HUES48 (cell line): ENCODE measurements at regions not wholly inside any gene's neighbourhood (a gene's known extent, or its start where the extent isn't known, plus 50 kb on each side); places are given as distances from the start of the nearest gene placed in this dataset.

Source experiments
- H3K27ac ChIP-seq: one replicate; pipeline ENCODE4 v1.7.0; 2013; ENCODE audit warnings: low read depth, low read length, inconsistent platforms
- H3K27me3 ChIP-seq: 2 replicates; pipeline ENCODE4 v1.6.1; 2013; ENCODE audit warnings: mild to moderate bottlenecking, low read length; ENCODE audit not compliant: control insufficient read depth, insufficient read depth
- H3K36me3 ChIP-seq: 2 replicates; pipeline ENCODE4 v1.6.1; 2013; ENCODE audit warnings: low read length; ENCODE audit not compliant: control insufficient read depth, insufficient read depth
- H3K4me1 ChIP-seq: 2 replicates; pipeline ENCODE4 v1.6.1; 2013; ENCODE audit warnings: mild to moderate bottlenecking, low read length; ENCODE audit not compliant: control insufficient read depth, insufficient read depth
- H3K4me3 ChIP-seq: 2 replicates; pipeline ENCODE4 v1.5.1; 2013; ENCODE audit warnings: mild to moderate bottlenecking, low read depth, low read length
- H3K9ac ChIP-seq: 2 replicates; pipeline ENCODE4 v1.6.1; 2013; ENCODE audit warnings: mild to moderate bottlenecking, low read depth, low read length, moderate library complexity
- H3K9me3 ChIP-seq: 2 replicates; pipeline ENCODE4 v1.6.1; 2013; ENCODE audit warnings: low read length; ENCODE audit not compliant: control insufficient read depth, insufficient read depth

- Histone ChIP-seq H3K27me3 (no peaks in the 10 kb centered on the region), H3K4me3 (no peak overlapping the region), H3K9me3 (peaks cover 15% of the 10 kb centered on the region), H3K4me1 (no peaks in the 10 kb centered on the region), H3K27ac (no peak overlapping the region), H3K36me3 (no peaks in the 10 kb centered on the region), H3K9ac (no peak overlapping the region)
Observed at GRCh38 chrX:720825-721224, 90.2 kb downstream of the SHOX start.

- Histone ChIP-seq H3K4me3 (no peak overlapping the region), H3K27ac (no peak overlapping the region), H3K36me3 (no peaks in the 10 kb centered on the region), H3K4me1 (no peaks in the 10 kb centered on the region), H3K9ac (no peak overlapping the region), H3K27me3 (no peaks in the 10 kb centered on the region), H3K9me3 (peaks cover 12% of the 10 kb centered on the region)
Observed at GRCh38 chrX:720250-720649, 89.7 kb downstream of the SHOX start.

- H3K9me3 ChIP-seq, result peaks cover 5% of the 10 kb centered on the region
- no peaks in the 10 kb centered on the region for H3K36me3 ChIP-seq
- H3K27ac ChIP-seq, result no peak overlapping the region
- H3K4me1 ChIP-seq, result peaks cover 7% of the 10 kb centered on the region
- H3K27me3 ChIP-seq, result no peaks in the 10 kb centered on the region
- no peak overlapping the region for H3K4me3 ChIP-seq
- no peak overlapping the region for H3K9ac ChIP-seq
Observed at GRCh38 chrX:716136-716535, 85.5 kb downstream of the SHOX start.

GRCh38 chrX:714131-714530 is 83.5 kb downstream of the SHOX start:
- no peaks in the 10 kb centered on the region for H3K27me3 ChIP-seq
- no peak overlapping the region for H3K27ac ChIP-seq
- peaks cover 7% of the 10 kb centered on the region for H3K4me1 ChIP-seq
- H3K4me3 ChIP-seq, result no peak overlapping the region
- H3K9ac ChIP-seq, result no peak overlapping the region
- no peaks in the 10 kb centered on the region for H3K36me3 ChIP-seq
- H3K9me3 ChIP-seq, result peaks cover 5% of the 10 kb centered on the region
